Activated CD4-positive, alpha-beta memory T cell treated with anti-CD3 and anti-CD28 coated beads, Interleukin-2, amount 10 ng/mL, durations not matched to agents 7 days and 5 days (primary cell): ENCODE measurements at regions not wholly inside any gene's neighbourhood (a gene's known extent, or its start where the extent isn't known, plus 50 kb on each side); places are given as distances from the start of the nearest gene placed in this dataset.
"Not testable (repeated sequence)": the region's sequence is repeated elsewhere in the genome, so short reads cannot be mapped to it uniquely, and the experiment has no call there.

ENCODE experiments used
- CTCF ChIA-PET: fragments of 350-600 bp; sonication (Branson Sonifier 250); formaldehyde crosslinking; loops from one replicate; lab custom pipeline; 2021; ENCODE audit warnings: antibody characterized with exemption, inconsistent platforms; lab: Charles Lee
- POLR2A ChIA-PET: fragments of 350-600 bp; sonication (Branson Sonifier 250); formaldehyde crosslinking; loops from one replicate; lab custom pipeline; 2021; ENCODE audit warnings: antibody characterized with exemption; lab: Charles Lee
- DNase-seq: peaks from one replicate; pipeline ENCODE4 v3.0.0-alpha.2; 2020
- H3K27ac Mint-ChIP-seq: one replicate; pipeline ENCODE4 v1.8.0; 2021; ENCODE audit warnings: mild to moderate bottlenecking, mixed read lengths
- H3K27me3 Mint-ChIP-seq: one replicate; pipeline ENCODE4 v1.8.0; 2021; ENCODE audit warnings: mixed read lengths
- H3K36me3 Mint-ChIP-seq: one replicate; pipeline ENCODE4 v1.8.0; 2021; ENCODE audit warnings: low read depth, mixed read lengths
- H3K4me1 Mint-ChIP-seq: one replicate; pipeline ENCODE4 v1.8.0; 2021; ENCODE audit warnings: mixed read lengths
- H3K4me3 Mint-ChIP-seq: one replicate; pipeline ENCODE4 v1.8.0; 2021; ENCODE audit warnings: mild to moderate bottlenecking, mixed read lengths
- H3K9me3 Mint-ChIP-seq: one replicate; pipeline ENCODE4 v1.8.0; 2021; ENCODE audit warnings: mixed read lengths

DNA sequence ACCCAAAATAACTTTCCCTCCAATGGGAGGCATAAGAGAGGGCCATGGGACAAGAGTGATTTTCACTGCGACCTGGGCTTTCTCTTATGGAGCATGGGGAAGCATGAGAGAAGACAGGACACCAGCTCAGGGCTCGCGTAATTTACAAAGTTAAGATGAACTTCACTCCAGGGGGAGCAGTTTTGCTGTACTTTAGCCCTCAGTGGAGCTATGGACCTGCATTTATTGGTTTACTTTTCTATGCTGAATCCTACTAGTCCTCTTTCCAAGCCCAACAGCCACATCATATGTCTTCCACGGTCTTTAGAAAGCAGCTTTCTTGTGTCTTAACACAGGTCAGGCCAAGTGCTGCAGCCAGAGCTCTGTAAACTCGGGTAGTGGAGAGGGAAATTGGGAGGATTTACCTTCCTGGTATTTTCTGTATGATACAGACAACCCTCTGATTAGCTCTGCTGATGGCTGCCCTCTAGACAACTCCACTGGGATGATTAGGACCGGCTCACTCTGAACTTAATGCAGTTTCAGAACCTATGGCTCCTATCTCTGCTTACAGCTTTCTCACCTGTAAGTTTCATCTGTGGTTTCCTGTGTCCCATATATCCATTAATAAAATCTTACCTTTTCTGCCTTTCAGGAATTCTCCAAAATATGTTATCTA is 581.0 kb upstream of the RORB start:
- CTCF ChIA-PET: interaction anchor here (0.6 to 1.1 kb wide), 2 partner anchors 80 to 462 kb away, joined by 3 read pairs; no protein-coding TSS in a partner anchor
- no peaks in the 10 kb centered on the region for H3K27me3 Mint-ChIP-seq
- H3K36me3 Mint-ChIP-seq: no peaks in the 10 kb centered on the region
- DNase-seq: no peak
- no peaks in the 10 kb centered on the region for H3K4me1 Mint-ChIP-seq
- H3K4me3 Mint-ChIP-seq: no peak overlapping the region
- POLR2A ChIA-PET: no interaction called here
- no peaks in the 10 kb centered on the region for H3K9me3 Mint-ChIP-seq
- no peak overlapping the region for H3K27ac Mint-ChIP-seq

DNA sequence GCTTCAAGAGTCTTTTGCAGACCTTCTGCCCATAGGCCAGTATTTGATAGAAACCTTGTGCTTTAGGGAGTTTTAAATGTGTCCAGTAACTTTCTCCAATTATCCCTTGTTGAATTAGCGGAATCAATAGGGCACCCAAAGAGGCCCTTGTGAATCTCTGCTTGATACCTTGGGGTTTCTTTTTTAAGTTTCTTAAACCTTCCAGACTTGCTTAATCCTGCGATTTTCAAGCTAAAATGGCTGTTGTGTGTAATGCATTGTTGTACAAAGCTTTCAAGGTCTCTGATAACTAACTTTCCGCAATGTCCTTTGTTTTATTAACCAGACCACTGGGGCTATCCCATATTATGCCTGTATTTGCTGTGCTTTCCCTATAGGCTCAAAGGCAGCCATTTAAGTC is 577.4 kb upstream of the RORB start:
- no peaks in the 10 kb centered on the region for H3K27me3 Mint-ChIP-seq
- no peaks in the 10 kb centered on the region for H3K4me1 Mint-ChIP-seq
- no peak for DNase-seq
- POLR2A ChIA-PET: no interaction called here
- H3K27ac Mint-ChIP-seq: no peak overlapping the region
- no peaks in the 10 kb centered on the region for H3K36me3 Mint-ChIP-seq
- H3K4me3 Mint-ChIP-seq: no peak overlapping the region
- no peaks in the 10 kb centered on the region for H3K9me3 Mint-ChIP-seq
- CTCF ChIA-PET: no interaction called here

DNA sequence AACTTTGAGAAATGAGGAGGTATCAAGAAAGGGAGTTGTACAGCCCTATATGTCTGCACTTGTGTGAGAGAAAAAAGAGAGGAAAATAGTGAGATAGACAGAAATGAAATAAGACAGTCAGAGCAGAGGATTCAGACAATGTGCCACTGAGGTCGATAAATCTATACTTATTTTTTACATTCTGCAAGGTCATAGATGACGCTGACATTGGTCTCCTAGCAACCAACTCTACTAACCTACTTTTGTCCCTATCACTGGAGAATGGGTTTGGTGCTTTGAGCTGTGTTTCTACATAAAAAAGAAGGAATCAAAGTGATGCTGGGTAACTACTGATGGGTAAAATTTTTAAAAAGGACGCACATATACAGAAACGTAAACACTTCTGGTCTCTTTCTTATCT is 573.3 kb upstream of the RORB start:
- no peak for DNase-seq
- Mint-ChIP-seq H3K4me1 (no peaks in the 10 kb centered on the region), H3K27me3 (no peaks in the 10 kb centered on the region), H3K36me3 (no peaks in the 10 kb centered on the region), H3K27ac (no peak overlapping the region), H3K9me3 (no peaks in the 10 kb centered on the region), H3K4me3 (no peak overlapping the region)
- POLR2A ChIA-PET: no interaction called here
- CTCF ChIA-PET: no interaction called here

DNA sequence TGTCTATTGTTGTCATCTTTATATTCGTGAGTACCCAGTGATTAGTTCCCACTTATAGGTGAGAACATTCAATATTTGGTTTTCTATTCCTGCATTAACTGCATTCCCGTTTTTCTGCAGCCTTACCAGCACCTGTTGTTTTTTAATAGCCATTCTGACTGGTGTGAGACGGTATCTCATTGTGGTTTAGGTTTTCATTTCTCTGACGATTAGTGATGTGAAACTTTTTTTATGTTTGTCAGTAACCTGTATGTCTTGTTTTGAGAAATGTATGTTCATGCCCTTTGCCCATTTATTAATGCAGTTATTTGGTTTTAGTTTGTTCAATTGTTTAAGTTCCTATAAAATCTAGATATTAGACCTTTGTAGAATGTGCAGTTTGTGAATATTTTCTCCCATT is 546.0 kb upstream of the RORB start:
- CTCF ChIA-PET: no interaction called here
- POLR2A ChIA-PET: no interaction called here
- peaks cover 2% of the 10 kb centered on the region for H3K9me3 Mint-ChIP-seq

DNA sequence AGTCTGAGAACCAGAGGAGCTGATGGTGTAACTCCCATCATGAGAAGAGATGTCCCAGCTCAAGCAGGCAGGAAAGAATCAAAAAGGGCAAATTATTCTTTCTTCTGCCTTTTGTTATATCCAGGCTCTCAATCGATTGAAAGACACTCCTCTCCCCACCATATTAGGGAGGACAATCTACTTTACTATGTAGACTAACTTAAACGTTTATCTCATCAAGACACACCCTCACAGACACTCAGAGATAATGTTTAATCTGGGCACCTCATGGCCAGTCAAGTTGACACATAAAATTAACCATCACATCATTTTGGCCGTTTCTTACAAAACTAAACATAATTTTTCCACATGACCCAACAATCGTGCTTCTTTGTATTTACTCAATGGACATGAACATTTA is 534.3 kb upstream of the RORB start:
- Mint-ChIP-seq H3K27ac (no peak overlapping the region), H3K4me1 (no peaks in the 10 kb centered on the region), H3K27me3 (no peaks in the 10 kb centered on the region), H3K4me3 (no peak overlapping the region), H3K36me3 (no peaks in the 10 kb centered on the region), H3K9me3 (no peaks in the 10 kb centered on the region)
- ChIA-PET POLR2A (no interaction called here), CTCF (no interaction called here)
- no peak for DNase-seq

More for the DNA sequence above, 546.0 kb upstream of the RORB start:
- no peaks in the 10 kb centered on the region for H3K36me3 Mint-ChIP-seq
- no peaks in the 10 kb centered on the region for H3K4me1 Mint-ChIP-seq
- H3K27ac Mint-ChIP-seq: no peak overlapping the region
- no peak for DNase-seq
- no peaks in the 10 kb centered on the region for H3K27me3 Mint-ChIP-seq
- no peak overlapping the region for H3K4me3 Mint-ChIP-seq

DNA sequence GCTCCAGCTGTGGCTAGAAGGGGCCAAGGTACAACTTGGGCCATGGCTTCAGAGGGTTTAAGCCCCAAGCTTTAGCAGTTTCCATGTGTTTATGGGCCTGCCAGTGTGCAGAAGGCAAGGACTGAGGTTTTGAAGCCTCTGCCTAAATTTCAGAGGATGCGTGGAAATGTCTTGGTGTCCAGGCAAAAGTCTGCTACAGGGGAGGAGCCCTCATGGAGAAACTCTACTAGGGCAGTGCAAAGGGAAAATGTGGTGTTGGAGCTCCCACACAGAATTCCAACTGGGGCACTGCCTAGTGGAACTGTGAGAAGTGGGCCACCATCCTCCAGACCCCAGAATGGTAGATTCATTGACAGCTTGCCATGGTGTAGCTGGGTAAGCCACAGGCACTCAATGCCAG is 527.2 kb upstream of the RORB start:
- DNase-seq: no peak
- no peak overlapping the region for H3K27ac Mint-ChIP-seq
- ChIA-PET POLR2A (no interaction called here), CTCF (no interaction called here)
- no peak overlapping the region for H3K4me3 Mint-ChIP-seq
- H3K9me3 Mint-ChIP-seq: peaks cover 7% of the 10 kb centered on the region
- H3K36me3 Mint-ChIP-seq: no peaks in the 10 kb centered on the region
- H3K4me1 Mint-ChIP-seq: no peaks in the 10 kb centered on the region
- no peaks in the 10 kb centered on the region for H3K27me3 Mint-ChIP-seq

DNA sequence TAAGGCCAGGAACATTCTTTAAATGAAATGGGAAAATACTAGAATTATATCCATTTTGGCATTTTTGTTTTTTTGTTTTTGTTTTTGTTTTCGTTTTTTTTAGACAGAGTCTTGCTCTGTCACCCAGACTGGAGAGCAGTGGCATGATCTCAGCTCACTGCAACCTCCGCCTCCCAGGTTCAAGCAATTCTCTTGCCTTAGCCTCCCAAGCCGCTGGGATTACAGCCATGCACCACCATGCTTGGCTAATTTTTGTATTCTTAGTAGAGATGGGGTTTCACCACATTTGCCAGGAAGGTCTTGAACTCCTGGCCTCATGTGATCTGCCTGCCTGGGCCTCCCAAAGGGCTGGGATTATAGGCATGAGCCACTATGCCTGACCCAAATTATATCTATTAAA is 520.7 kb upstream of the RORB start:
- H3K36me3 Mint-ChIP-seq, CTCF ChIA-PET, H3K4me1 Mint-ChIP-seq, H3K27me3 Mint-ChIP-seq, POLR2A ChIA-PET, H3K4me3 Mint-ChIP-seq, H3K27ac Mint-ChIP-seq, DNase-seq, H3K9me3 Mint-ChIP-seq: not testable (repeated sequence)

DNA sequence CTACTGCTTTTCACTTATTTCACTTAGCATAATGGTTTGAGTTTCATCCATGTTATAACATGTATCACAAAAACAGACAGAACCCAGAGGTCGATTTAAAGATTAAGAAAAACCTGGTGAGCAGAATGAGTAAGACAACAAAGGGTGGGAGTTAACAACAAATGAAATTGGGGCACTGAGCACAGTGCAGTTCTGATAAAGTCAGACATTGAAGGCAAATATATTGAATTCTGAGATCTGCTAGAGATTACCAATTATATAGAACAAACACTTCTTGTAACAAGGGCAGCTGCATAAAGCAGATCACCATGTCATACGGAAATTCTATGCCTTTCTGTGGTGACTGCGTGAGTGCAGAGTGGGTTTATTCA is 517.3 kb upstream of the RORB start:
- H3K4me1 Mint-ChIP-seq: no peaks in the 10 kb centered on the region
- POLR2A ChIA-PET: no interaction called here
- H3K27ac Mint-ChIP-seq: no peak overlapping the region
- no peak for DNase-seq
- no peak overlapping the region for H3K4me3 Mint-ChIP-seq
- H3K9me3 Mint-ChIP-seq: peaks cover 3% of the 10 kb centered on the region
- no peaks in the 10 kb centered on the region for H3K36me3 Mint-ChIP-seq
- CTCF ChIA-PET: no interaction called here
- no peaks in the 10 kb centered on the region for H3K27me3 Mint-ChIP-seq

DNA sequence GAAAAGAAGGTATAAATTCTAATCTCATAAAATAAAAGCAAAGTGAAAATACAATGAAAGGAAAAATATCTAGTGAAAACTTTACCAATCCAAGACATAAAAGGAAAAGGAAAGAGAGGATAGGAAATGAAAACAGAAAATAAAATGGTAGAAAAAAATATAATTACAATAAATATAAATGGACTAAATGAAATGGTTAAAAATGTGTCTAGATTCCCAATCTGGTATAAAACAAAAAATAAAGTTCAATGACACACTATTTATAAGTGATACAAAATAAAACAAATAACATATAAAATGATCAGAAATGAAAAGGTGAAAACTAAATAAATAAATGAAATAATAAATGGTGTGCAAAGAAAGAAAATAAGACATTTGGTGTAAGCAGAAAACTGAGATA is 516.4 kb upstream of the RORB start:
- no peak for DNase-seq
- Mint-ChIP-seq H3K36me3 (no peaks in the 10 kb centered on the region), H3K27ac (no peak overlapping the region), H3K27me3 (no peaks in the 10 kb centered on the region), H3K4me1 (no peaks in the 10 kb centered on the region), H3K4me3 (no peak overlapping the region), H3K9me3 (peaks cover 7% of the 10 kb centered on the region)
- ChIA-PET POLR2A (no interaction called here), CTCF (no interaction called here)

DNA sequence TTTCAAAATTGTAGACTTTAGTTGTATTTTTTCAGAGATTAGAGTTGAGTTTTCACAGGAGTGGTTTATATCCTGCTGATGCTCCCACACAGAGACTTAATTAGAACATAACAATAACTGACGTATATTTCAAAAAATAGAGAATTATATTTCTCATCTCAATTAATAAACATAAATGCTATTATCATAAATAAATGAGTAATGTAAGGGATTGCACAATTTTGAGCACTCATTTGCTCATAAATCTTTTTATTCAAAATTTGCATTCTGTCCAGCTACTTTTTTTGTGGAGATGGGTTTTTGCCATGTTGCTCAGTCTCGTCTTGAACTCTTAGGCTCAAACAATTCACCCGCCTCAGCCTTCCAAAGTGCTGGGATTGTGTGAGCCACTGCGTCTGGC is 515.7 kb upstream of the RORB start:
- ChIA-PET CTCF (no interaction called here), POLR2A (no interaction called here)
- Mint-ChIP-seq H3K4me1 (no peaks in the 10 kb centered on the region), H3K36me3 (no peaks in the 10 kb centered on the region), H3K4me3 (no peak overlapping the region), H3K27ac (no peak overlapping the region), H3K27me3 (no peaks in the 10 kb centered on the region), H3K9me3 (peaks cover 11% of the 10 kb centered on the region)
- no peak for DNase-seq

DNA sequence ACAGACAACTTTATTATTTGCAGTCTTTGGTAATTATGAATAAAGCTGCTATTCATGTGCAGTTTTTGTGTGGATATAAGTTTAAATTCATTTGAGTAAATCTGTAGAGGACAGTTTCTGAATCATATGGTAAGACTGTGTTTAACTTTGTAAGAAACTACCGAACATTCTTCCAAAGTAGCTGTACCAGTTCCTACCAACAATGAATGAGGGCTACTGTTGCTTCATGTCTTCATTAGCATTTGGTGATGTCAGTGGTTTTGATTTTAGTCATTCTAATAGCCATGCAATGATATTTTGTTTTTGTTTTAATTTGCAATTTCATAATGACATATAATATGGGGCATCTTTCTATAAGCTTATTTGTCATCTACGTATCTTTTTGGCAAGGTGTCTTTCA is 501.3 kb upstream of the RORB start:
- no peak overlapping the region for H3K4me3 Mint-ChIP-seq

DNA sequence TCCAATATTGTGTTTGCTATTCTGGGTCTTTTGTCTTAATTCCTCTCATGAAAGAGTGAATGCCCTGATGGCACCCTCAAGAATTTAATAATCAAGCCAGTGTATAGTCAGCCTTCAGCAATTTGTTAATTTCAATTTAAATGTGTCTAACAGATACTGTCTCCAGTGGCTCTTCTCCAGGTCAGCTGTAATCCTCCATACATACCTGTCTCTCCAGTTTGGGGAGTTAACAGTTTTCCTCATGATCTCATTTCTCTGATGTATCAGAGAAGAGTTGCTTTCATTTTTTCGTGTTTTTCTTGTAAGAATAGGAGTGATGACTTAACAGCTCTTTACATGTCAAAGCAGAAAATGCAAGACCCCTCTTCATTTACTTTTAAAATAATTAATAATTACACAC is 500.3 kb upstream of the RORB start:
- ChIA-PET CTCF (interaction anchor here (0.6 kb wide), 1 partner anchor 81 kb away, joined by 3 read pairs; no protein-coding TSS in a partner anchor), POLR2A (no interaction called here)
- Mint-ChIP-seq H3K4me1 (no peaks in the 10 kb centered on the region), H3K27me3 (no peaks in the 10 kb centered on the region), H3K4me3 (no peak overlapping the region), H3K9me3 (peaks cover under 1% of the 10 kb centered on the region), H3K36me3 (no peaks in the 10 kb centered on the region), H3K27ac (no peak overlapping the region)
- DNase-seq: no peak

More for the DNA sequence above, 501.3 kb upstream of the RORB start:
- Mint-ChIP-seq H3K27me3 (no peaks in the 10 kb centered on the region), H3K36me3 (no peaks in the 10 kb centered on the region), H3K4me1 (no peaks in the 10 kb centered on the region), H3K9me3 (peaks cover 4% of the 10 kb centered on the region), H3K27ac (no peak overlapping the region)
- DNase-seq: no peak
- POLR2A ChIA-PET: no interaction called here
- CTCF ChIA-PET: no interaction called here

DNA sequence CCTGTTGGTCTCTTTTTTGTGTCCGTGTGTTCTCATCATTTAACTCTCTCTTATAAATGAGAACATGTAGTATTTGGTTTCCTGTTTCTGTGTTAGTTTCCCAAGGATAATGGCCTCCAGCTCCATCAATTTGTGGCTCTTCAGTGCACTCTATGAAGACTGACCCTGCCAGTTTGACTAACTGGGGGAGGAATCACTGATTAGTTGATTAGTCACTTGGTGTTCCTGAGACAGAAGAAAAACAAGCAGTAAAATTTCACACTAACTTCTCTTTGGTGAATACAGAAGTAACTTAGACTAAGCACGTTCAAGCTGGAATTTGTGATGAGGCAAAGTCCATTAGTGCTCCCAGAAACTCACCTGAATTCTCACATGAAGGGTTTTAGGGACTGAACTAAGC is 495.8 kb upstream of the RORB start:
- CTCF ChIA-PET: no interaction called here

DNA sequence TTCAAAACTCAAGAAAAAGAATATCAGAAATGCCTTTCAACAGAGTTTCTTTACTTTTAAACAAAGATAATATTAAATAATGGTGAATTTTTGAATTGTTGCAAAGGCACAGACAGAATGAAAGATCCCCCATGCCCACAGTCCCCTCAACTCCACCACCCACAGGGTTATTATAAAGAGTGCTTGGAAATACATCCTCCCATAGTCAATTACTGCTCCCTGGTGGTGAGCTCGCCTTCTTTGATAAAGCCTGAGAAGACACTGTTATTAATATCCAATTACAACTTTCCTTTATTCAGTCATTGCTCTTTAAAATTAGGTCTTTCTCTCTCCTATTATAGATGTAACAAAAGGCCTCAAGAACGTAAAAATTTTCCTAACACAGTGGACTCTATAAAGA is 490.2 kb upstream of the RORB start:
- ChIA-PET POLR2A (no interaction called here), CTCF (no interaction called here)
- Mint-ChIP-seq H3K9me3 (no peaks in the 10 kb centered on the region), H3K36me3 (no peaks in the 10 kb centered on the region), H3K4me3 (no peak overlapping the region), H3K27ac (no peak overlapping the region), H3K4me1 (no peaks in the 10 kb centered on the region), H3K27me3 (no peaks in the 10 kb centered on the region)
- no peak for DNase-seq

More for the DNA sequence above, 495.8 kb upstream of the RORB start:
- no peaks in the 10 kb centered on the region for H3K36me3 Mint-ChIP-seq
- no peak for DNase-seq
- H3K9me3 Mint-ChIP-seq: no peaks in the 10 kb centered on the region
- POLR2A ChIA-PET: no interaction called here
- H3K27ac Mint-ChIP-seq: no peak overlapping the region
- H3K4me3 Mint-ChIP-seq: no peak overlapping the region
- H3K4me1 Mint-ChIP-seq: no peaks in the 10 kb centered on the region
- H3K27me3 Mint-ChIP-seq: no peaks in the 10 kb centered on the region
